ELR (cell line): ENCODE measurements at regions not wholly inside any gene's neighbourhood (a gene's known extent, or its start where the extent isn't known, plus 50 kb on each side); places are given as distances from the start of the nearest gene placed in this dataset.
A peak's percentile ranks its signal among the peaks of the same experiment; 100 is the strongest.

Experiments
- DNase-seq: peaks from one replicate; pipeline ENCODE4 v3.0.0-alpha.2; 2015; ENCODE audit warnings: low read depth

- no peak for DNase-seq
Observed at GRCh38 chr11:127412722-127413380, 412.3 kb upstream of the KIRREL3 start.

GRCh38 chr11:127412234-127412633 is 411.7 kb upstream of the KIRREL3 start:
- no peak for DNase-seq

GRCh38 chr11:127411283-127411682 is 410.7 kb upstream of the KIRREL3 start:
- no peak for DNase-seq

DNA sequence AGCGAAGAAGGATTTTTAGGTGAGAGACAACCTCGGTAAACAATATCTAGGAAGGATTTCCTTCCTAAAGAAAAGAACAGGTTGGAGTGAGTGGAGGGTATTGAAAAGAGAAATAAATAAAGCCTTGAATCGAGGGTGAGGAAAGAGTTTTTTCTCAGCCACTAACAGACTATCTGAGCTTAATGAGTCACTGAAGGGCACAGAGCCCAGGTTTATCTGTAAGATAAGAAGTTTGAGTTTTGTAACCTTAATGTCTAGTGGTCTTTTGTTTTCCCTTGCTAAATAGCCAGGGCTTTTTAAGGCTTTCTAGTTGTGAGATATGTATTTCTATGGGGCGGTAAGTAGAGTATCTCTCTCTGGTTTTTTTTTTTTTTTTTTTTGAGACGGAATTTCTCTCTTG is 394.5 kb upstream of the KIRREL3 start:
- no peak for DNase-seq

- DNase-seq: no peak
Observed at GRCh38 chr11:127393460-127393997, 393.0 kb upstream of the KIRREL3 start.

- no peak for DNase-seq
Observed at GRCh38 chr11:127392575-127392974, 392.0 kb upstream of the KIRREL3 start.

DNA sequence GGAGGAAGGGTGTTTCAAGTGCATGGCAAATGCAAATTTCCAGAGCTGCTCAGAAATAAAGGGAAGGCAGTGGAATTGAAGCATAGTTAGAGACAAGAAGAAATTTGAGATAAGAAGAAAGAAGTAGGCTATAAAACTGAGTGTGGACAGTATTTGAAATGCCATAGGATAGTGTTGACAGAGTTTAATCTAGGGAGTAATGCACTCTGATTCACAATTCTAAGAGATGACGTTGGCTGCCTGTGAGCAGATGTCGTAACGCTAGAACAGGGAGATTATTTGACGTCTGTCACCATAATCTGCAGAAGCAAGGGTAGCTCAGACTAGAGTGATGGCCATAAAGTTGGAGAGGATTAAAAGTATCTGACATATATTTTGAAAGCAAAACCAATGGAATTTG is 389.9 kb upstream of the KIRREL3 start:
- DNase-seq: no peak

DNA sequence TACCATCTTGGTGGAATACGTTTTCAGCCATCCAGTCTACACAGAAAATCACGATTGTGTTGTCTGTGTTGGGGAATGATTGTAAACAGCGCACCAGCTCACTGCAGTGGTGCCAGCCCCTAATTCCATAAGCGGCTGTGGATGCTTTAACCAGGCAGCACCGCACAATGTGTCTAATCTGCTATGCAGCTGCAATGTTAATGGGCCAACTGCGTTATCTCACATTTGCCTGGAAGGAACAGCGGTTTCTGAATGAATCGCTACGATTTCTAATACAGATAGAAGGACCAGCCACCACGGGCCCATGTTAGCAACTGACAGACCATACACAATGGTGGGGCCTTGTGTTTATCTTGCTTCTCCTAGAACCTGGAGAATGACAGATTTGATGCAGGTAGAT is 384.5 kb upstream of the KIRREL3 start:
- DNase-seq: no peak

- DNase-seq: no peak
Observed at GRCh38 chr11:127383026-127383425, 382.5 kb upstream of the KIRREL3 start.

- DNase-seq: no peak
Observed at GRCh38 chr11:127381247-127381646, 380.7 kb upstream of the KIRREL3 start.

- no peak for DNase-seq
Observed at GRCh38 chr11:127379686-127380085, 379.1 kb upstream of the KIRREL3 start.

DNA sequence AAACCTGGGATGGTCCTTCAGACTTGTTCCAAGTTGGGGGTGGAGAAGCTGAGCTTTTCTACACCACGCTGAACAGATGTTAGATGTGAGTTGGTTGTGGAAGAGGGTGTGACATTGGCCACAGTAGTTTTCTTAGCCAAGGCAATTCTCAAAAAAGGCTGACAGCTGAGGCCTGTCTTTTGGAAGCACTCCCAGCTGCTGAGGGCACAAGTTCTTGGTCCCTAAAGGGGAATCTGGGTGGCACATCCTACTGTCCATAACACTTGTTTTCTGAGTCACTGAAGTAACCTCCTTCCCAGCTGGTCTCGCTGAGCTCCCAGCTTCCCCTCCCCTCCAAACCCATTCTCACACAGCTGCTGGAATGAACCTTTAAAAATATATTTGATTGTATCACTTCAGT is 375.7 kb upstream of the KIRREL3 start:
- DNase-seq: no peak

- DNase-seq: no peak
Observed at GRCh38 chr11:127369356-127369755, 368.8 kb upstream of the KIRREL3 start.

DNA sequence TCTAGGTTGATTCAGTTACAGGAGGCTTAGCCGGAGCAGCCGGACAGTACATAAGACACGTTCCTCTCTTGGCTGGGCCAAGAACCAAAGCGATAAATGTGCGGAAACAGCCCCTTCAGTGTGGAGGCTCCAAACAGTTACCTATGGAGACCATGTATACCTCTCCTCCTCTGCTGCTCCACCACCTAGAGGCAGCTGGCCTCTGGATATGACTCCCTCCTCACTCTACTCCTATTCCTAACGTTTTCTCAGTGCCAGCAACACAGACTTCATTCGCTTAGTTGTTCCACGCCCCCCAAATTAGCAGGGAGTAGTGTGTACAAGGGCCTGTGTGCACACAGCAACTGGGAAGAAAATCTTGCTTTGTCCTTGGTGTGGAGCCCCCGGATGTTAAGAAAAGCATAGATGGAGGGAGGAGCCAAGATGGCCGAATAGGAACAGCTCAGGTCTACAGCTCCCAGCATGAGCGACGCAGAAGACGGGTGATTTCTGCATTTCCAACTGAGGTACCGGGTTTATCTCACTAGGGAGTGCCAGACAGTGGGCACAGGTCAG is 362.3 kb upstream of the KIRREL3 start:
- DNase-seq: no peak

DNA sequence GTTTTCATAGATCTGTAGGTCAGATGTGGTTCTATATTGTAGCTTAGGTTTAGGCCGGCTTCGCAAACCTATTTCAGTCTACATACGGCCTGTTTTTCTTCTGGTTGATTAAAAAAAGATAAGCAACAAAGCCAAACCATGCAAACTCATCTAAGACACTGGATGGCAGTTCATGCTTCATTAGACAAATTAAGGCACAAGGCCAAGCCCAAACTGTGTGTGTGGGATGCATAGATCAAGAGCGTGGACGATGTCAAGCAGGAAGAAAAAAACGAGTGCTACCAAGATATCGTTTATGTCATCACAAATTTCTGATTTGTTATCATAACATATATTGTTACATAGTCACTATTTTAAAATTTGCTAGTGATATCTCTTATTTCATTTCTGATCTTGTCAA is 357.6 kb upstream of the KIRREL3 start:
- DNase-seq: no peak

DNA sequence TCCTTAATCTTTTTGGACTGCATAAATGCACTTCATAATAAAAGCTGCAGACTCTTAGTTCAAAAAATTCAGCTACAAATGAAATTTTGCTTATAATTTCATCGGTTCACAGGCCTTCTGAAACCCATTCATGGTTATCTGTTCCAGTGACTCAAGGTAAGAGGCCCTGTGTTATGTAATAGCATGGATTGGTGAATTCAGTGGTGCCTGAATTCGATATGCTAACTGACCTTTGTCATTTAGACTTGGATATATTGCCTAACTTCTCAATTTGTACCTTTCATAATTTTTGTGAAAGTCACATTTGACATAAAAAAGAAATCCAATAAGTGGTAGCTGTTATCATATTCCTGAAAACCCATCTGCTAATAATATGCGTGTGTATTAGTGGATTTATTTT is 349.9 kb upstream of the KIRREL3 start:
- DNase-seq: no peak

DNA sequence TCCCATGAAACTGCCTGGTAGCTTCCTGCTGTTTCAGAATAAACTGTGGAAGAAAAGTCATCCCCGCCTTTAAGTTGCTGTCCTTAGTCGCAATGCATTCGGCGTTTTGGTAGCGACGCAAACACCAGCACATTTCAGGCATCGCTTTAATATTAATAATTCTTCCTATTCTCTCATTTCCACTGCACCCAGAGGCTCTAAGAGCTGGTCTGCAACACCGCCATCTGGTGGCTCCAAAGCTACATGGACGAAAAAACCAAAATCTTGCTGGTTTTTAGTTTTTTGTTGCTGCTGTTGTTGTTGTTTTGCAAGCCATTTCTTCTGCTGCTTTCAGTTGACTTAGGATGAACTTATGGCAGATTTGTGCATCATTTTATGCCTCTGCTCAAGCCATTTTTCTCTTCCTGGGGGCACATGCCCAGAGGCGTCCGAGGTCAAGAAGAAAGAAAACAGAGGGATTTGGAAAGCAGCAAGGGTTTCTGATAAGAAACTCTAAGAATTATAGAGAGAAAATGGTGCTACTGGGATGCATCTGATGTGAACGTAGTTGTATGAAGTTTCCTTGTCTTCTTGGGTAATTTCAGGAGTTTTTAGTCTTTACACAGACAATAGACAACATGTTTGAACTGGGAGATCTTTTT is 345.4 kb upstream of the KIRREL3 start:
- peak; percentile 58 for DNase-seq

DNA sequence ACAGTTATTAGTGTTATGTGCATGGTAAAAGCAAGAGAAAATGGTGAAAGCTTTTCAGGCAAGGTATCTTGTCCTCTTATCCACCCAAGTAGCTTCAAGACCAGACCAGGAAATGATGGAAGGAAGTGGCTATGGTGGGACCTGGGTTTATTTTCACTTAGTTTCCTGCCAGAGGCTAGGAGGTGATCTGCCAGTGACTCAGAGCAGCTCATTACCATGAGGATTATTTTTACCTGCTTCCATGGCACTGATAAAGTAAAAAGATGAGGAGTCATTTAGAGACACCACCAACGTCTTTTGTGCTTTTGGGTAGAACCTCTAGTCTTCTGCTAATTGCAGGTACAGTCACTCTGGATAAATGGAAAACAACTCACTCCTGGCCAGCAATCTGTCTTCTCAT is 339.9 kb upstream of the KIRREL3 start:
- no peak for DNase-seq

DNA sequence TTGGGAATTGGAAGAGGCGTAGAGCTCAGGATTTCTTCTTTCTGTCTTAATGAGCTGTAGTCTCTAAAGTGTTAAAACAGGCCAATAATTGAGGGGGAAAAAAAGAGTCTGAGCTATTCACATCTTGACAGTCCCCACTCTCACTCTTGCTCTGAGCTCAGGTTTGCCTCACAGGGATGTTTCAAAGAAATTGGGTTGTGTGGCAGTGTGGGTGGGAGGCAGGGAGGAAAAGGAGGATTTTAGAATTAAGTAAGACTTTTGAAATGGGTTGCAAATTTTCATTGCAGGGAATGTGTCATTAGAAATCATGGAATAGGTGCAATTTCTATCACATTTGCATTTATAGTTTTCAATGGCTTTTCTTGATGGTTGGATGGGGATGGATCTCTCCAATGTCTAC is 338.8 kb upstream of the KIRREL3 start:
- no peak for DNase-seq

GRCh38 chr11:127338380-127339259 is 338.1 kb upstream of the KIRREL3 start:
- DNase-seq: no peak

GRCh38 chr11:127334466-127334865 is 333.9 kb upstream of the KIRREL3 start:
- DNase-seq: no peak

DNA sequence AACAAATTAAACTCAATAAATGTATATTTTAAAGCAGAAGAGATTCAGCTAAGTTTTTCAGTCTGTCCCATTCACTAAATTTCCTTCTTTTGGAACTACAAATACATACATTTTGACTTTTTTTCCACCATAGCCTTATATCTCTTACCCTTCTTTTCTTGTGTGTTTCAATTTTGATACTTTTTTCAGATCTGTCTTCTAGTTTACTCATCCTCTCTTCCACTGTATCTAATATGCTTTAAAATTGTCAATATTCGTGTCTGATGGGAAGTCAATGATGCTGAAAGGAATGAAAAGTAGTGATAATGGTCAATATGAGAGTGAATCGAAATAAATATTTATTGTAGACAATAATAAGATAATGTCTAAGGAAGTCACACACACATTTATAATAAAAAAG is 332.3 kb upstream of the KIRREL3 start:
- no peak for DNase-seq

DNA sequence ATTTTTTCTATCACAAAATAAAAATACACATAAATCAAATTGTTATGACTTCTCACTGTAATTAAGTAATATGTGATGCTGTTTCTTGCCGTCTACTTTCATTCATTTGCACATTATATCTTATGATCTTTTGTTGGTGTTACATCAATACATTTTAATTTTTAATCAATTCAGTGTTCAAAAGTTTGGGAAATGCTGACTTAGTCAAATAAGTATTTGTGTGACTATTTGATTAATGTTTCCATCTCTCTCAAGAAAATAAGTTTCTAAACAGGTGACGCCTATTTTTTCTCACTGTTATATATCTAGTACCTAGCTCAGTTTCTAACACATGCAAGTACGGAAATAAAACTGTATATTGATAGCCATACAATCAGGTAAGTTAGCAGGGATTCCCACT is 329.5 kb upstream of the KIRREL3 start:
- DNase-seq: no peak
